WTC11 (cell line): ENCODE measurements at regions not wholly inside any gene's neighbourhood (a gene's known extent, or its start where the extent isn't known, plus 50 kb on each side); places are given as distances from the start of the nearest gene placed in this dataset.

Source experiments
- ATAC-seq: fragments of 200-7000 bp; cut with Tn5 transposase; 2 replicates; pipeline ENCODE4 v1.10.0; 2021; ENCODE audit warnings: mild to moderate bottlenecking, moderate library complexity
- CTCF ChIA-PET: fragments of 300-600 bp; sonication (Branson Sonifier 250); formaldehyde crosslinking; loops from one replicate; lab custom pipeline; 2021; ENCODE audit warnings: antibody characterized with exemption; lab: Charles Lee
- POLR2A ChIA-PET: fragments of 350-600 bp; sonication (Branson Sonifier 250); formaldehyde crosslinking; loops from one replicate; lab custom pipeline; 2021; ENCODE audit warnings: antibody characterized with exemption; lab: Charles Lee
- DNase-seq: peaks from one replicate; pipeline ENCODE4 v3.0.0; 2021; ENCODE audit warnings: low spot score
- H3K27ac Mint-ChIP-seq: 2 replicates; pipeline ENCODE4 v1.8.0; 2021; ENCODE audit warnings: mixed read lengths
- H3K27me3 Mint-ChIP-seq: 2 replicates; pipeline ENCODE4 v1.8.0; 2021; ENCODE audit warnings: low read depth, mild to moderate bottlenecking, moderate library complexity, mixed read lengths
- H3K36me3 Mint-ChIP-seq: 2 replicates; pipeline ENCODE4 v1.8.0; 2021; ENCODE audit warnings: mixed read lengths
- H3K4me1 Mint-ChIP-seq: 2 replicates; pipeline ENCODE4 v1.8.0; 2022; ENCODE audit warnings: mixed read lengths
- H3K4me3 Mint-ChIP-seq: 2 replicates; pipeline ENCODE4 v1.8.0; 2021; ENCODE audit warnings: mild to moderate bottlenecking, moderate library complexity, mixed read lengths
- H3K9me3 Mint-ChIP-seq: 2 replicates; pipeline ENCODE4 v1.8.0; 2021; ENCODE audit warnings: mixed read lengths
- GRHL2 ChIP-seq: fragments of 250-450 bp; sonication (Bioruptor Pico); IDR thresholded peaks from 2 replicates; pipeline ENCODE4 v1.8.0; 2022; ENCODE audit warnings: mild to moderate bottlenecking, moderate library complexity; ENCODE audit not compliant: insufficient replicate concordance, severe bottlenecking
- HMGA2 ChIP-seq: fragments of 250-450 bp; sonication (Bioruptor Pico); IDR thresholded peaks from 2 replicates; pipeline ENCODE4 v1.4.0; 2021; ENCODE audit warnings: mild to moderate bottlenecking, moderate library complexity
- MXD4 ChIP-seq: fragments of 250-450 bp; sonication (Bioruptor Pico); IDR thresholded peaks from 2 replicates; pipeline ENCODE4 v1.8.0; 2021; ENCODE audit warnings: mild to moderate bottlenecking, moderate library complexity, borderline replicate concordance
- NR2C2 ChIP-seq: sonication (generic); formaldehyde crosslinking; IDR thresholded peaks from 2 replicates; pipeline ENCODE4 v1.8.0; 2022; ENCODE audit warnings: mild to moderate bottlenecking, missing genetic modification reagents
- ZNF423 ChIP-seq: fragments of 250-450 bp; sonication (Bioruptor Pico); IDR thresholded peaks from 2 replicates; pipeline ENCODE4 v2.1.2; 2022; ENCODE audit warnings: mild to moderate bottlenecking, moderate library complexity
- ZNF532 ChIP-seq: fragments of 250-450 bp; sonication (Bioruptor Pico); IDR thresholded peaks from 2 replicates; pipeline ENCODE4 v1.9.0; 2021; ENCODE audit warnings: mild to moderate bottlenecking, borderline replicate concordance
- ZNF671 ChIP-seq: fragments of 250-450 bp; sonication (Bioruptor Pico); IDR thresholded peaks from 2 replicates; pipeline ENCODE4 v1.8.0; 2021; ENCODE audit warnings: mild to moderate bottlenecking
- TF ChIP-seq, protein P1 (sequence below): sonication (generic); formaldehyde crosslinking; IDR thresholded peaks from 2 replicates; pipeline ENCODE4 v1.8.0; 2022; ENCODE audit warnings: mild to moderate bottlenecking, missing genetic modification reagents
- TF ChIP-seq, protein P2 (sequence below): sonication (generic); formaldehyde crosslinking; IDR thresholded peaks from 2 replicates; pipeline ENCODE4 v1.8.1; 2023; ENCODE audit warnings: mild to moderate bottlenecking, moderate library complexity, missing genetic modification reagents
- TF ChIP-seq, protein P3 (sequence below): sonication (generic); formaldehyde crosslinking; IDR thresholded peaks from 2 replicates; pipeline ENCODE4 v1.8.0; 2023; ENCODE audit warnings: mild to moderate bottlenecking, missing genetic modification reagents
- TF ChIP-seq, protein P4 (sequence below): sonication (generic); formaldehyde crosslinking; IDR thresholded peaks from 2 replicates; pipeline ENCODE4 v1.8.0; 2023; ENCODE audit warnings: missing genetic modification reagents
- TF ChIP-seq, protein P5 (sequence below): fragments of 250-450 bp; sonication (Bioruptor Pico); IDR thresholded peaks from 2 replicates; pipeline ENCODE4 v1.9.0; 2021; ENCODE audit warnings: mild to moderate bottlenecking

- Mint-ChIP-seq H3K27me3 (no peaks in the 10 kb centered on the region), H3K9me3 (no peaks in the 10 kb centered on the region), H3K4me1 (peaks cover 44% of the 10 kb centered on the region), H3K4me3 (no peak overlapping the region), H3K36me3 (no peaks in the 10 kb centered on the region), H3K27ac (no peak overlapping the region; the same call in 1 of the 2 replicates)
- TF ChIP-seq ZNF671 (CRISPR knock-in tag) (no peak), HMGA2 (no peak)
- TF ChIP-seq, protein P1, sequence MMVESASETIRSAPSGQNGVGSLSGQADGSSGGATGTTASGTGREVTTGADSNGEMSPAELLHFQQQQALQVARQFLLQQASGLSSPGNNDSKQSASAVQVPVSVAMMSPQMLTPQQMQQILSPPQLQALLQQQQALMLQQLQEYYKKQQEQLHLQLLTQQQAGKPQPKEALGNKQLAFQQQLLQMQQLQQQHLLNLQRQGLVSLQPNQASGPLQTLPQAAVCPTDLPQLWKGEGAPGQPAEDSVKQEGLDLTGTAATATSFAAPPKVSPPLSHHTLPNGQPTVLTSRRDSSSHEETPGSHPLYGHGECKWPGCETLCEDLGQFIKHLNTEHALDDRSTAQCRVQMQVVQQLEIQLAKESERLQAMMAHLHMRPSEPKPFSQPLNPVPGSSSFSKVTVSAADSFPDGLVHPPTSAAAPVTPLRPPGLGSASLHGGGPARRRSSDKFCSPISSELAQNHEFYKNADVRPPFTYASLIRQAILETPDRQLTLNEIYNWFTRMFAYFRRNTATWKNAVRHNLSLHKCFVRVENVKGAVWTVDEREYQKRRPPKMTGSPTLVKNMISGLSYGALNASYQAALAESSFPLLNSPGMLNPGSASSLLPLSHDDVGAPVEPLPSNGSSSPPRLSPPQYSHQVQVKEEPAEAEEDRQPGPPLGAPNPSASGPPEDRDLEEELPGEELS (CRISPR knock-in tag), result no peak
- ATAC-seq (no peak), DNase-seq (no peak)
- ChIA-PET CTCF (interaction anchor here (1.0 kb wide), 1 partner anchor 33 kb away, joined by 5 read pairs; no protein-coding TSS in a partner anchor), POLR2A (no interaction called here)
These were observed 279.8 kb upstream of the FANCL start for GRCh38 chr2:58520903-58521302.

DNA sequence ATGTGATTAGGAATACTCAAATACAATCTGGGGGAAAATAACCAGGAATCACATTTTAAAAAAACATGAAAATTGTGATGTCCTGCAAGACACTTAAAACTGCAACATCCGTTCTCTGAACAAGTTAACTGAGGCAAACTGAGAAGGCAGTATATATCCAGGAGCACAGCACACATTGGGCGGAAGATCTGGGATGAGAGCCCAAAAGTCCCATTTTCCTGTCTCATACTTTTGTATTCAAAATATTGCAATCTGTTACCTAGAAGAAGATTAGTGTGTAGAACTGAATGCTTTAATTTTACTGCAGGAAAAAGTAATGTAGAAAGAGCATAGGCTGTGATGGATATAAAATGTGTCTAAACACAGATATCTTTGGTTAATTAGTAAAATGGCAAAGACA lies 276.8 kb upstream of the FANCL start:
- H3K4me1 Mint-ChIP-seq, result peaks cover 43% of the 10 kb centered on the region
- ChIA-PET CTCF (no interaction called here), POLR2A (no interaction called here)
- H3K27ac Mint-ChIP-seq, result no peak overlapping the region
- H3K4me3 Mint-ChIP-seq, result no peak overlapping the region
- ATAC-seq (no peak), DNase-seq (no peak)
- TF ChIP-seq MXD4 (CRISPR knock-in tag) (no peak), ZNF423 (CRISPR knock-in tag) (no peak), ZNF532 (no peak), NR2C2 (no peak), GRHL2 (CRISPR knock-in tag) (no peak)
- TF ChIP-seq, protein P2, sequence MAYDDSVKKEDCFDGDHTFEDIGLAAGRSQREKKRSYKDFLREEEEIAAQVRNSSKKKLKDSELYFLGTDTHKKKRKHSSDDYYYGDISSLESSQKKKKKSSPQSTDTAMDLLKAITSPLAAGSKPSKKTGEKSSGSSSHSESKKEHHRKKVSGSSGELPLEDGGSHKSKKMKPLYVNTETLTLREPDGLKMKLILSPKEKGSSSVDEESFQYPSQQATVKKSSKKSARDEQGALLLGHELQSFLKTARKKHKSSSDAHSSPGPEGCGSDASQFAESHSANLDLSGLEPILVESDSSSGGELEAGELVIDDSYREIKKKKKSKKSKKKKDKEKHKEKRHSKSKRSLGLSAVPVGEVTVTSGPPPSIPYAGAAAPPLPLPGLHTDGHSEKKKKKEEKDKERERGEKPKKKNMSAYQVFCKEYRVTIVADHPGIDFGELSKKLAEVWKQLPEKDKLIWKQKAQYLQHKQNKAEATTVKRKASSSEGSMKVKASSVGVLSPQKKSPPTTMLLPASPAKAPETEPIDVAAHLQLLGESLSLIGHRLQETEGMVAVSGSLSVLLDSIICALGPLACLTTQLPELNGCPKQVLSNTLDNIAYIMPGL (CRISPR knock-in tag), result no peak
- TF ChIP-seq, protein P3, sequence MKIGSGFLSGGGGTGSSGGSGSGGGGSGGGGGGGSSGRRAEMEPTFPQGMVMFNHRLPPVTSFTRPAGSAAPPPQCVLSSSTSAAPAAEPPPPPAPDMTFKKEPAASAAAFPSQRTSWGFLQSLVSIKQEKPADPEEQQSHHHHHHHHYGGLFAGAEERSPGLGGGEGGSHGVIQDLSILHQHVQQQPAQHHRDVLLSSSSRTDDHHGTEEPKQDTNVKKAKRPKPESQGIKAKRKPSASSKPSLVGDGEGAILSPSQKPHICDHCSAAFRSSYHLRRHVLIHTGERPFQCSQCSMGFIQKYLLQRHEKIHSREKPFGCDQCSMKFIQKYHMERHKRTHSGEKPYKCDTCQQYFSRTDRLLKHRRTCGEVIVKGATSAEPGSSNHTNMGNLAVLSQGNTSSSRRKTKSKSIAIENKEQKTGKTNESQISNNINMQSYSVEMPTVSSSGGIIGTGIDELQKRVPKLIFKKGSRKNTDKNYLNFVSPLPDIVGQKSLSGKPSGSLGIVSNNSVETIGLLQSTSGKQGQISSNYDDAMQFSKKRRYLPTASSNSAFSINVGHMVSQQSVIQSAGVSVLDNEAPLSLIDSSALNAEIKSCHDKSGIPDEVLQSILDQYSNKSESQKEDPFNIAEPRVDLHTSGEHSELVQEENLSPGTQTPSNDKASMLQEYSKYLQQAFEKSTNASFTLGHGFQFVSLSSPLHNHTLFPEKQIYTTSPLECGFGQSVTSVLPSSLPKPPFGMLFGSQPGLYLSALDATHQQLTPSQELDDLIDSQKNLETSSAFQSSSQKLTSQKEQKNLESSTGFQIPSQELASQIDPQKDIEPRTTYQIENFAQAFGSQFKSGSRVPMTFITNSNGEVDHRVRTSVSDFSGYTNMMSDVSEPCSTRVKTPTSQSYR, result no peak
- TF ChIP-seq, protein P4, sequence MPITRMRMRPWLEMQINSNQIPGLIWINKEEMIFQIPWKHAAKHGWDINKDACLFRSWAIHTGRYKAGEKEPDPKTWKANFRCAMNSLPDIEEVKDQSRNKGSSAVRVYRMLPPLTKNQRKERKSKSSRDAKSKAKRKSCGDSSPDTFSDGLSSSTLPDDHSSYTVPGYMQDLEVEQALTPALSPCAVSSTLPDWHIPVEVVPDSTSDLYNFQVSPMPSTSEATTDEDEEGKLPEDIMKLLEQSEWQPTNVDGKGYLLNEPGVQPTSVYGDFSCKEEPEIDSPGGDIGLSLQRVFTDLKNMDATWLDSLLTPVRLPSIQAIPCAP, result no peak
- TF ChIP-seq, protein P5, sequence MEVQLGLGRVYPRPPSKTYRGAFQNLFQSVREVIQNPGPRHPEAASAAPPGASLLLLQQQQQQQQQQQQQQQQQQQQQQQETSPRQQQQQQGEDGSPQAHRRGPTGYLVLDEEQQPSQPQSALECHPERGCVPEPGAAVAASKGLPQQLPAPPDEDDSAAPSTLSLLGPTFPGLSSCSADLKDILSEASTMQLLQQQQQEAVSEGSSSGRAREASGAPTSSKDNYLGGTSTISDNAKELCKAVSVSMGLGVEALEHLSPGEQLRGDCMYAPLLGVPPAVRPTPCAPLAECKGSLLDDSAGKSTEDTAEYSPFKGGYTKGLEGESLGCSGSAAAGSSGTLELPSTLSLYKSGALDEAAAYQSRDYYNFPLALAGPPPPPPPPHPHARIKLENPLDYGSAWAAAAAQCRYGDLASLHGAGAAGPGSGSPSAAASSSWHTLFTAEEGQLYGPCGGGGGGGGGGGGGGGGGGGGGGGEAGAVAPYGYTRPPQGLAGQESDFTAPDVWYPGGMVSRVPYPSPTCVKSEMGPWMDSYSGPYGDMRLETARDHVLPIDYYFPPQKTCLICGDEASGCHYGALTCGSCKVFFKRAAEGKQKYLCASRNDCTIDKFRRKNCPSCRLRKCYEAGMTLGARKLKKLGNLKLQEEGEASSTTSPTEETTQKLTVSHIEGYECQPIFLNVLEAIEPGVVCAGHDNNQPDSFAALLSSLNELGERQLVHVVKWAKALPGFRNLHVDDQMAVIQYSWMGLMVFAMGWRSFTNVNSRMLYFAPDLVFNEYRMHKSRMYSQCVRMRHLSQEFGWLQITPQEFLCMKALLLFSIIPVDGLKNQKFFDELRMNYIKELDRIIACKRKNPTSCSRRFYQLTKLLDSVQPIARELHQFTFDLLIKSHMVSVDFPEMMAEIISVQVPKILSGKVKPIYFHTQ (CRISPR knock-in tag), result no peak
- no peaks in the 10 kb centered on the region for H3K9me3 Mint-ChIP-seq
- H3K27me3 Mint-ChIP-seq, result no peaks in the 10 kb centered on the region
- H3K36me3 Mint-ChIP-seq, result no peaks in the 10 kb centered on the region
